ENCODE measurements at regions not wholly inside any gene's neighbourhood (a gene's known extent, or its start where the extent isn't known, plus 50 kb on each side); places are given as distances from the start of the nearest gene placed in this dataset.

GRCh38 chr3:80114694-80115093 lies 346.9 kb upstream of the ROBO1 start:
- 79% methylated on average over 1 of the region's 1 CpG for WGBS
- Histone ChIP-seq H3K4me3 (no peak overlapping the region), H3K9me3 (no peaks in the 10 kb centered on the region), H3K27me3 (no peaks in the 10 kb centered on the region), H3K36me3 (no peaks in the 10 kb centered on the region), H3K27ac (replicated peaks in 1 of 4) (no peak overlapping the region), H3K4me1 (no peaks in the 10 kb centered on the region)
- no peak for TF ChIP-seq CTCF (IDR thresholded peaks at IDR 0.05)
- TF ChIP-seq POLR2AphosphoS5 (IDR thresholded peaks at IDR 0.05), result no peak
- no peak for TF ChIP-seq EP300 (IDR thresholded peaks at IDR 0.05)
- no peak for TF ChIP-seq POLR2A (IDR thresholded peaks at IDR 0.05; ENCODE audit: low read depth)
- DNase-seq (ENCODE audit: extremely low spot score), result no peak
- intact Hi-C loops (cut with DNase I), result no loop called here

GRCh38 chr3:80113331-80113730 lies 345.5 kb upstream of the ROBO1 start:
- H3K9me3 ChIP-seq, result no peaks in the 10 kb centered on the region
- TF ChIP-seq POLR2AphosphoS5 (IDR thresholded peaks at IDR 0.05) (no peak), CTCF (IDR thresholded peaks at IDR 0.05) (no peak), EP300 (IDR thresholded peaks at IDR 0.05) (no peak), POLR2A (IDR thresholded peaks at IDR 0.05; ENCODE audit: low read depth) (no peak)
- no peak overlapping the region for H3K4me3 ChIP-seq
- no peak for DNase-seq (ENCODE audit: extremely low spot score)
- H3K4me1 ChIP-seq, result no peaks in the 10 kb centered on the region
- no peak overlapping the region for H3K27ac ChIP-seq (replicated peaks in 1 of 4)
- H3K27me3 ChIP-seq, result no peaks in the 10 kb centered on the region
- H3K36me3 ChIP-seq, result no peaks in the 10 kb centered on the region
- 59% methylated on average over 1 of the region's 1 CpG for WGBS
- intact Hi-C loops (cut with DNase I), result no loop called here

GRCh38 chr3:80099559-80100066 lies 331.8 kb upstream of the ROBO1 start:
- Histone ChIP-seq H3K9me3 (no peaks in the 10 kb centered on the region), H3K36me3 (no peaks in the 10 kb centered on the region), H3K27me3 (no peaks in the 10 kb centered on the region), H3K4me3 (no peak overlapping the region), H3K4me1 (no peaks in the 10 kb centered on the region), H3K27ac (replicated peaks in 1 of 4) (no peak overlapping the region)
- TF ChIP-seq POLR2A (IDR thresholded peaks at IDR 0.05; ENCODE audit: low read depth) (no peak), POLR2AphosphoS5 (IDR thresholded peaks at IDR 0.05) (no peak), EP300 (IDR thresholded peaks at IDR 0.05) (no peak), CTCF (IDR thresholded peaks at IDR 0.05) (no peak)
- intact Hi-C loops (cut with DNase I), result no loop called here
- no peak for DNase-seq (ENCODE audit: extremely low spot score)
- 97% methylated on average over 1 of the region's 1 CpG for WGBS

GRCh38 chr3:80097674-80098073 lies 329.9 kb upstream of the ROBO1 start:
- intact Hi-C loops (cut with DNase I), result no loop called here
- no peak overlapping the region for H3K4me3 ChIP-seq
- H3K27ac ChIP-seq (replicated peaks in 1 of 4), result no peak overlapping the region
- TF ChIP-seq POLR2AphosphoS5 (IDR thresholded peaks at IDR 0.05) (no peak), EP300 (IDR thresholded peaks at IDR 0.05) (no peak), POLR2A (IDR thresholded peaks at IDR 0.05; ENCODE audit: low read depth) (no peak)
- no peaks in the 10 kb centered on the region for H3K9me3 ChIP-seq
- WGBS, result 80% methylated on average over 2 of the region's 2 CpGs
- H3K4me1 ChIP-seq, result no peaks in the 10 kb centered on the region
- no peak for DNase-seq (ENCODE audit: extremely low spot score)
- H3K36me3 ChIP-seq, result no peaks in the 10 kb centered on the region
- no peaks in the 10 kb centered on the region for H3K27me3 ChIP-seq

- intact Hi-C loops (cut with DNase I), result no loop called here
- Histone ChIP-seq H3K4me1 (no peaks in the 10 kb centered on the region), H3K9me3 (no peaks in the 10 kb centered on the region), H3K36me3 (no peaks in the 10 kb centered on the region), H3K27ac (replicated peaks in 1 of 4) (no peak overlapping the region), H3K27me3 (no peaks in the 10 kb centered on the region), H3K4me3 (no peak overlapping the region)
- TF ChIP-seq POLR2AphosphoS5 (IDR thresholded peaks at IDR 0.05) (no peak), EP300 (IDR thresholded peaks at IDR 0.05) (no peak), POLR2A (IDR thresholded peaks at IDR 0.05; ENCODE audit: low read depth) (no peak), CTCF (IDR thresholded peaks at IDR 0.05) (no peak)
- no peak for DNase-seq (ENCODE audit: extremely low spot score)
- 75% methylated on average over 2 of the region's 2 CpGs for WGBS
These were observed 329.1 kb upstream of the ROBO1 start for GRCh38 chr3:80096909-80097308.

Data from esophagus muscularis mucosa (tissue), 4 donors.